GM12891 (cell line): ENCODE measurements at regions not wholly inside any gene's neighbourhood (a gene's known extent, or its start where the extent isn't known, plus 50 kb on each side); places are given as distances from the start of the nearest gene placed in this dataset.

Source experiments
- PAX5 ChIP-seq: IDR thresholded peaks from 2 replicates; pipeline ENCODE4 v1.6.1; 2011; ENCODE audit warnings: low read length, moderate library complexity, mild to moderate bottlenecking; ENCODE audit not compliant: insufficient read depth, severe bottlenecking
- POLR2A ChIP-seq: IDR thresholded peaks from 2 replicates; pipeline ENCODE4 v1.6.1; 2011; ENCODE audit warnings: low read depth, low read length, control low read depth
- POLR2AphosphoS5 ChIP-seq: IDR thresholded peaks from 2 replicates; pipeline ENCODE4 v1.6.1; 2011; ENCODE audit warnings: low read depth, low read length, control low read depth

DNA sequence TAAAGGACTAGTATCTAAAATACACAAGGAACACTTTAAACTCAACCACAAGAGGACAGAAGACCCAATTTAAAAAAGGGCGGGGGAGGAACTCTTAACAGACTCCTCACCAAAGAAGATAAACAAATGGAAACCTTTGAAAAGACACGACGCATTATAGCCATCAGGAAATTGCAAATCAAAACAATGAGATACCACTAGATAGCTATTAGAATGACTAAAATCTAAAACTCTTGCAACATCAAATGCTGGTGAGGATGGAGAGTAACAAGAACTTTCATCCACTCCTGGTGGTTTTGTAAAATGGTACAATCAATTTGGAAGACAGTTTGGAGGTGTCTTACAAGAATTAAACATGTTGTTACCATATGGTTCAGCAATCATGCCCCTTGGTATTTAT, 708.2 kb downstream of the BRINP3 start:
- TF ChIP-seq POLR2A (no peak), PAX5 (no peak), POLR2AphosphoS5 (no peak)
